NCI-H1694 treated with DMSO at 0.1 percent for 48 hours (cell line): ENCODE measurements at regions not wholly inside any gene's neighbourhood (a gene's known extent, or its start where the extent isn't known, plus 50 kb on each side); places are given as distances from the start of the nearest gene placed in this dataset.
"Not testable (repeated sequence)": the region's sequence is repeated elsewhere in the genome, so short reads cannot be mapped to it uniquely, and the experiment has no call there.

ENCODE experiments used
- DNase-seq: peaks from one replicate; lab custom pipeline; 2025; lab: John Stamatoyannopoulos, UW

GRCh38 chrX:120702337-120702736 lies 72.5 kb upstream of the C1GALT1C1 start:
- not testable (repeated sequence) for DNase-seq

GRCh38 chrX:120697053-120697452 lies 67.2 kb upstream of the C1GALT1C1 start:
- DNase-seq = no peak

- DNase-seq = no peak
These were observed 62.5 kb upstream of the C1GALT1C1 start for GRCh38 chrX:120692319-120692718.

- DNase-seq = no peak
These were observed 61.1 kb upstream of the C1GALT1C1 start for GRCh38 chrX:120690941-120691340.

GRCh38 chrX:120690344-120690743 lies 60.5 kb upstream of the C1GALT1C1 start:
- no peak for DNase-seq

GRCh38 chrX:120680090-120680489 lies 50.2 kb upstream of the C1GALT1C1 start:
- DNase-seq = no peak
